Large intestine (tissue), 3 donors: ENCODE measurements at regions not wholly inside any gene's neighbourhood (a gene's known extent, or its start where the extent isn't known, plus 50 kb on each side); places are given as distances from the start of the nearest gene placed in this dataset.
"Not testable (repeated sequence)": the region's sequence is repeated elsewhere in the genome, so short reads cannot be mapped to it uniquely, and the experiment has no call there.

Experiments
- DNase-seq, 2 donors: peaks; one replicate each; pipeline versions ENCODE4 v3.0.0 to v3.0.0-alpha.2; 2013
- H3K27ac ChIP-seq: one replicate; pipeline ENCODE4 v1.5.1; 2013; ENCODE audit warnings: low read length
- H3K27me3 ChIP-seq: 2 replicates; pipeline ENCODE4 v1.6.1; 2013; ENCODE audit warnings: low read length; ENCODE audit not compliant: control insufficient read depth, insufficient read depth
- H3K36me3 ChIP-seq: 2 replicates; pipeline ENCODE4 v1.6.1; 2013; ENCODE audit warnings: low read length; ENCODE audit not compliant: control insufficient read depth, insufficient read depth
- H3K4me1 ChIP-seq: one replicate; pipeline ENCODE4 v1.6.1; 2013; ENCODE audit warnings: low read length; ENCODE audit not compliant: control insufficient read depth, insufficient read depth
- H3K4me3 ChIP-seq: one replicate; pipeline ENCODE4 v1.5.1; 2013; ENCODE audit warnings: low read length
- H3K9me3 ChIP-seq: one replicate; pipeline ENCODE4 v1.6.1; 2013; ENCODE audit warnings: mild to moderate bottlenecking, low read depth, low read length, moderate library complexity; ENCODE audit not compliant: control insufficient read depth
- WGBS: methylation state at CpG from one replicate; pipeline ENCODE4 v1.1.5; 2013; ENCODE audit warnings: low lambda C conversion rate; ENCODE audit not compliant: insufficient coverage; 5-methylcytosine and 5-hydroxymethylcytosine counted together

DNA sequence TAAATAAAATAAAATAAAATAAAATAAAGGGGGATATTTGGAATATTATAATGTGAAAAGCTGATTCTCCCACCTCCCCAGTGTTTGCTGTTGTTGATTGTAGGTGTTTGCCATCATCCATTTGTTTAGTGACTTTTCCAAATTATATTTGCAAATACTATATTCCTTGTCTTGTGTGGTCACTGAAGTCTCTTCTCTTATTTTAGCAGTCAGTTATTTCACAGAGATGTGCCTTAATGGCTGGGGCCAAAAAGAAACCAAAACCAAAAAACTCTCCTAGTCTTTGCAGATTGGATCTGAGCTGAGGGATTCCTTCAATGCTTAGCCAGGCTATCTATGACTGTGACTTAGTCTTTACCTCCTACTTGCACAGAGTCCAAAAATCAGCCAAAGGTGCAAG is 70.9 kb upstream of the ZNF169 start:
- peaks cover 4% of the 10 kb centered on the region for H3K36me3 ChIP-seq
- H3K4me1 ChIP-seq = no peaks in the 10 kb centered on the region
- no peak overlapping the region for H3K4me3 ChIP-seq
- H3K9me3 ChIP-seq = peaks cover 5% of the 10 kb centered on the region
- H3K27ac ChIP-seq = no peak overlapping the region
- DNase-seq = no peak
- no peaks in the 10 kb centered on the region for H3K27me3 ChIP-seq

DNA sequence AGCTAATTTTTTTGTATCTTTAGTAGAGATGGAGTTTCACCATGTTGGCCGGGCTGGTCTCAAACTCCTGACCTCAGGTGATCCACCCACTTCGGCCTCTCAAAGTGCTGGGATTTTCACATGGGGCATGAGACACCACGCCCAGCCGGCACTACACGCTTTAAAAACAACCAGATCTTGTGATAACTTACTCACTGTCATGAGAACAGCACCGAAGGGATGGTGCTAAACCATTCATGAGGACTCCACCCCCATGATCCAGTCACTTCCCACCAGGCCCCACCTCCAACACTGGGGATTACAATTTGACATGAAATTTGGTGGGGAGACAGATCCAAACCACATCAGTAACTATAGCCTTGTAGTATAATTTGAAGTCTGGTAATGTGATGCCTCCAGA is 67.4 kb upstream of the ZNF169 start:
- H3K27ac ChIP-seq, H3K4me3 ChIP-seq, H3K27me3 ChIP-seq, H3K4me1 ChIP-seq, H3K36me3 ChIP-seq, DNase-seq: not testable (repeated sequence)
- no CpG with 5 or more reads among the region's 6 CpGs for WGBS
- peaks cover 13% of the 10 kb centered on the region for H3K9me3 ChIP-seq

DNA sequence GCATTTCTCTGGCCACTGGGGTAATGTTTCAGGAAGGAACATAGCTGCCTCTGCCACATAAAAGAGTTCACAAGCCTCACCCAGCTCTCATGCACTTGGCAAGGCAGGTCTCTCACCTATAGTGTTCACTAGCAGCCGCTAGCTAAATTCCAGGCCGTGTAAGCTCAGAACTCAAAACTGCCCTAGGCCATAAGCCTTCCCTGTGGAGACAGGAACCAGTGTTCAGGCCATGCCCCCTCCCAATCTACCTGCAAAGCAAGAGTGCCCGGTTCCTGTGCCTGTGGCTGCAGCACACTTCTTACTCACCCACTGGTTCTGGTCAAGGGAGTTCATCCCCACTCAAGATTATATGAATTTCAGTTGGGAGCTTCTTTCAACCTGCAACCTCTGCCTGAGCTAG is 60.7 kb upstream of the ZNF169 start:
- H3K27me3 ChIP-seq = no peaks in the 10 kb centered on the region
- H3K4me3 ChIP-seq = no peak overlapping the region
- H3K27ac ChIP-seq = no peak overlapping the region
- DNase-seq = no peak
- no CpG with 5 or more reads among the region's 3 CpGs for WGBS
- H3K9me3 ChIP-seq = peaks cover 9% of the 10 kb centered on the region
- no peaks in the 10 kb centered on the region for H3K4me1 ChIP-seq
- no peaks in the 10 kb centered on the region for H3K36me3 ChIP-seq

DNA sequence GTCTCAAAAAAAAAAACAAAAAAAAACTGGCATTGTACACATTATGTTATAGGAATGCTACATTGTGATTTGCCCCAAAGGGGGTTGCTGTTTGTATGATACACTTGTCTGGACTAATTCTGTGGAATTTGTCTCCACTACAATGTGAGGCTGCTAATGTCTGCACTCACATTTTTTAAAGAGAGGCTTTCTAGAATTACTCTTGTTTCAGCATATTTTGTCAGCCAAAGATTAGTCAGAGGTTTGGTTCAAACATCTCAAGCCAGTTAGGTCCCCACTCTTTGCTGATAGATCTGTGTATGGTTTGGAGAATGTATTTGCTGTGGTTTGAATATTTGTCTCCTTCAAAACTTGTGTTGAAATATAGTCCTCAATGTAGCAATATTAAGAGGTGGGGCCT is 59.3 kb upstream of the ZNF169 start:
- Histone ChIP-seq H3K4me1 (no peaks in the 10 kb centered on the region), H3K27ac (no peak overlapping the region), H3K4me3 (no peak overlapping the region), H3K27me3 (no peaks in the 10 kb centered on the region), H3K36me3 (no peaks in the 10 kb centered on the region), H3K9me3 (peaks cover 10% of the 10 kb centered on the region)
- no peak for DNase-seq

DNA sequence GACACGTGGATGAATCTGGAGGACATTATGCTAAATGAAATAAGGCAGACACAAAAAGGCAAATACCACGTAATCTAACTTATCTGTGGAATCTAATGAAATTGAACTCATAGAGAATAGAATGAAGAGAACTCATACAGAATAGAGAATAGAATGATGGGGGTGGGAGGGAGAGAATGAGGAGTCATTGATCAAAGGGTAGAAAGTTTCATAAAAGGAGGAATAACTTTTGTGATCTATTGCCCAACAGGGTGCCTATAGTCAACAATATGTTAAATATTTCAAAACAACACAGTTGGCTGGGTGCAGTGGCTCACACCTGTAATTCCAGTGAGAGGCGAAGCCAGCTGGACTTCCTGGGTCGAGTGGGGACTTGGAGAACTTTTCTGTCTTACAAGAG is 54.9 kb upstream of the ZNF169 start:
- peaks cover 5% of the 10 kb centered on the region for H3K9me3 ChIP-seq
- WGBS = 100% methylated on average over 1 of the region's 4 CpGs
- no peaks in the 10 kb centered on the region for H3K27me3 ChIP-seq
- no peaks in the 10 kb centered on the region for H3K36me3 ChIP-seq
- H3K4me1 ChIP-seq = no peaks in the 10 kb centered on the region
- no peak overlapping the region for H3K27ac ChIP-seq
- no peak for DNase-seq
- no peak overlapping the region for H3K4me3 ChIP-seq

DNA sequence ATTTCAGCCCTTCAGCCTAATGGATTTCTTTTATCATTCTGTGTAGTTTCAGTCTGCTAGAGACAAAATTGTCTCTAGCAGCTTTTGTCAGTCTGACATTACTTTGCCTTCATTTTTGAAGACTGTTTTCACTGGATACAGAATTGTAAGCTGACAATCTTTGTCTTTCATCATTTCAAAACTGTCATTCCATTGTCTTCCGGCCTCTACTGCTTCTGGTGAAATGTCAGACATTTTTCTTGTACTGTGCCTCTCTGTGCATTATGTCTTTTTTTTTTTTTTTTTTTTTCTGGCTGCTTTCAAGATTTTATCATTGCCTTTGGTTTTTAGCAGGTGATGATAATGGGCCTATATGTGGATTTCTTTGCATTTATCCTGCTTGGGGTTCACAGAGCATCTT is 51.3 kb upstream of the ZNF169 start:
- DNase-seq = no peak
- WGBS = 100% methylated on average over 1 of the region's 1 CpG

More for the DNA sequence above, 51.3 kb upstream of the ZNF169 start:
- Histone ChIP-seq H3K4me3 (no peak overlapping the region), H3K4me1 (no peaks in the 10 kb centered on the region), H3K9me3 (peaks cover 5% of the 10 kb centered on the region), H3K27ac (no peak overlapping the region), H3K27me3 (no peaks in the 10 kb centered on the region), H3K36me3 (no peaks in the 10 kb centered on the region)
